H9 (cell line): ENCODE measurements at regions not wholly inside any gene's neighbourhood (a gene's known extent, or its start where the extent isn't known, plus 50 kb on each side); places are given as distances from the start of the nearest gene placed in this dataset.

Experiments
- DNase-seq: peaks from one replicate; pipeline ENCODE4 v3.0.0-alpha.2; 2017
- H2AFZ ChIP-seq: one replicate; pipeline ENCODE4 v1.6.1; 2013; ENCODE audit warnings: mild to moderate bottlenecking, low read length, control low read depth, moderate library complexity
- H2AK5ac ChIP-seq: 2 replicates; pipeline ENCODE4 v1.6.1; 2013; ENCODE audit warnings: low read length, control low read depth, mixed read lengths; ENCODE audit not compliant: insufficient read length
- H2BK120ac ChIP-seq: one replicate; pipeline ENCODE4 v1.6.1; 2013; ENCODE audit warnings: low read depth, mild to moderate bottlenecking, low read length, control low read depth, inconsistent platforms; ENCODE audit not compliant: poor library complexity, severe bottlenecking
- H2BK12ac ChIP-seq: 2 replicates; pipeline ENCODE4 v1.6.1; 2013; ENCODE audit warnings: low read length, control low read depth, mixed read lengths, low read depth; ENCODE audit not compliant: insufficient read length
- H2BK15ac ChIP-seq: 2 replicates; pipeline ENCODE4 v1.6.1; 2013; ENCODE audit warnings: low read depth, low read length, control low read depth
- H2BK20ac ChIP-seq: one replicate; pipeline ENCODE4 v1.6.1; 2013; ENCODE audit warnings: low read depth, mild to moderate bottlenecking, low read length, control low read depth, inconsistent platforms; ENCODE audit not compliant: poor library complexity, severe bottlenecking
- H2BK5ac ChIP-seq: 2 replicates; pipeline ENCODE4 v1.6.1; 2013; ENCODE audit warnings: low read length, control low read depth, mixed read lengths; ENCODE audit not compliant: insufficient read length
- H3K14ac ChIP-seq: 2 replicates; pipeline ENCODE4 v1.6.1; 2013; ENCODE audit warnings: low read length, control low read depth; ENCODE audit not compliant: insufficient read depth
- H3K18ac ChIP-seq: 2 replicates; pipeline ENCODE4 v1.6.1; 2013; ENCODE audit warnings: low read depth, mild to moderate bottlenecking, mixed read lengths, low read length, control low read depth; ENCODE audit not compliant: insufficient read length
- H3K23ac ChIP-seq: 2 replicates; pipeline ENCODE4 v1.6.1; 2013; ENCODE audit warnings: low read length, control low read depth, mixed read lengths, low read depth; ENCODE audit not compliant: insufficient read length
- H3K23me2 ChIP-seq: 2 replicates; pipeline ENCODE4 v1.6.1; 2013; ENCODE audit warnings: low read depth, mild to moderate bottlenecking, mixed read lengths, low read length, control low read depth; ENCODE audit not compliant: insufficient read length, poor library complexity, severe bottlenecking
- H3K27ac ChIP-seq: 2 replicates; pipeline ENCODE4 v1.5.1; 2013; ENCODE audit warnings: low read length, control low read depth, mixed read lengths, low read depth; ENCODE audit not compliant: insufficient read length
- H3K27me3 ChIP-seq: 2 replicates; pipeline ENCODE4 v1.6.1; 2013; ENCODE audit warnings: low read length, control low read depth, inconsistent platforms; ENCODE audit not compliant: insufficient read depth
- H3K4ac ChIP-seq: 2 replicates; pipeline ENCODE4 v1.6.1; 2013; ENCODE audit warnings: low read depth, mild to moderate bottlenecking, control low read depth, inconsistent platforms, low read length, moderate library complexity
- H3K4me1 ChIP-seq: 2 replicates; pipeline ENCODE4 v1.6.1; 2013; ENCODE audit warnings: low read length, control low read depth, inconsistent platforms; ENCODE audit not compliant: insufficient read depth
- H3K4me2 ChIP-seq: 2 replicates; pipeline ENCODE4 v1.6.1; 2013; ENCODE audit warnings: low read length, control low read depth, mixed read lengths; ENCODE audit not compliant: insufficient read length, insufficient read depth
- H3K56ac ChIP-seq: 2 replicates; pipeline ENCODE4 v1.6.1; 2013; ENCODE audit warnings: low read depth, mild to moderate bottlenecking, mixed read lengths, low read length, control low read depth; ENCODE audit not compliant: insufficient read length
- H3K79me1 ChIP-seq: 2 replicates; pipeline ENCODE4 v1.6.1; 2013; ENCODE audit warnings: low read depth, mild to moderate bottlenecking, moderate library complexity, low read length, control low read depth, inconsistent platforms; ENCODE audit not compliant: insufficient read depth, poor library complexity, severe bottlenecking
- H3K79me2 ChIP-seq: 2 replicates; pipeline ENCODE4 v1.6.1; 2013; ENCODE audit warnings: low read length, control low read depth, inconsistent platforms; ENCODE audit not compliant: insufficient read depth
- H3K9ac ChIP-seq: 2 replicates; pipeline ENCODE4 v1.6.1; 2013; ENCODE audit warnings: low read length, control low read depth, mixed read lengths; ENCODE audit not compliant: insufficient read length; ENCODE audit errors: extremely low read depth
- H3K9me3 ChIP-seq: one replicate; pipeline ENCODE4 v1.6.1; 2013; ENCODE audit warnings: low read depth, low read length, inconsistent platforms; ENCODE audit not compliant: control insufficient read depth
- H3T11ph ChIP-seq: one replicate; pipeline ENCODE4 v1.6.1; 2013; ENCODE audit warnings: mild to moderate bottlenecking, low read length, control low read depth, inconsistent platforms
- H4K20me1 ChIP-seq: one replicate; pipeline ENCODE4 v1.6.1; 2013; ENCODE audit not compliant: control insufficient read depth, insufficient read length, insufficient read depth
- H4K5ac ChIP-seq: 2 replicates; pipeline ENCODE4 v1.6.1; 2013; ENCODE audit warnings: low read depth, mild to moderate bottlenecking, mixed read lengths, low read length, control low read depth; ENCODE audit not compliant: insufficient read length
- H4K8ac ChIP-seq: replicated peaks from 2 replicates; pipeline ENCODE4 v1.6.1; 2013; ENCODE audit warnings: low read length, control low read depth, mixed read lengths, low read depth; ENCODE audit not compliant: insufficient read length
- H4K91ac ChIP-seq: 2 replicates; pipeline ENCODE4 v1.6.1; 2013; ENCODE audit warnings: low read depth, mild to moderate bottlenecking, moderate library complexity, mixed read lengths, low read length, control low read depth; ENCODE audit not compliant: insufficient read length
- H3K27ac Mint-ChIP-seq, 3 experiments: 2 replicates in 2 of 3; 3 replicates in 1 of 3; pipeline ENCODE4 v1.8.0; 2020 to 2021; ENCODE audit warnings: mixed read lengths in 3 of 3, mild to moderate bottlenecking in 1 of 3, moderate library complexity in 1 of 3
- H3K27me3 Mint-ChIP-seq: 2 replicates; pipeline ENCODE4 v1.8.0; 2021; ENCODE audit warnings: low read depth, mild to moderate bottlenecking, moderate library complexity, mixed read lengths
- H3K36me3 Mint-ChIP-seq, 3 experiments: 2 replicates in 2 of 3; 3 replicates in 1 of 3; pipeline ENCODE4 v1.8.0; 2020 to 2021; ENCODE audit warnings: low read depth in 3 of 3, mixed read lengths in 3 of 3; ENCODE audit not compliant: insufficient read depth in 1 of 3
- H3K4me1 Mint-ChIP-seq, 2 experiments: 2 replicates each; pipeline ENCODE4 v1.8.0; 2020; ENCODE audit warnings: mixed read lengths in 2 of 2
- H3K4me3 Mint-ChIP-seq, 2 experiments: 2 replicates in 1 of 2; 3 replicates in 1 of 2; pipeline ENCODE4 v1.8.0; 2020 to 2021; ENCODE audit warnings: mild to moderate bottlenecking in 2 of 2, mixed read lengths in 2 of 2, moderate library complexity in 1 of 2
- H3K9me3 Mint-ChIP-seq, 2 experiments: 2 replicates in 1 of 2; 3 replicates in 1 of 2; pipeline ENCODE4 v1.8.0; 2020; ENCODE audit warnings: mild to moderate bottlenecking in 2 of 2, mixed read lengths in 2 of 2, moderate library complexity in 1 of 2
- CTCF ChIP-seq: fragments of 200-600 bp; sonication (generic); conservative IDR thresholded peaks from 3 replicates; pipeline ENCODE4 v1.8.0; 2021; ENCODE audit warnings: antibody characterized with exemption, mild to moderate bottlenecking
- WGBS: extraction: QIAGEN DNeasy Blood & Tissue Kit; methylation state at CpG from one replicate; pipeline ENCODE4 v1.1.7; 2013; ENCODE audit warnings: missing lambda C conversion rate, low lambda C conversion rate, mixed read lengths; ENCODE audit not compliant: insufficient read length; ENCODE audit errors: extremely low coverage; 5-methylcytosine and 5-hydroxymethylcytosine counted together

- Histone ChIP-seq H2AK5ac (no peak overlapping the region), H2BK120ac (no peak overlapping the region), H2BK12ac (no peak overlapping the region), H3K9me3 (no peaks in the 10 kb centered on the region), H4K20me1 (no peaks in the 10 kb centered on the region), H2BK15ac (no peak overlapping the region), H2AFZ (no peak overlapping the region), H2BK5ac (no peak overlapping the region), H3T11ph (no peak overlapping the region), H3K27ac (no peak overlapping the region), H3K23ac (no peak overlapping the region), H3K56ac (no peak overlapping the region), H3K4me2 (no peak overlapping the region), H4K5ac (no peak overlapping the region), H4K8ac (no peak overlapping the region), H3K4ac (no peak overlapping the region), H3K79me1 (no peaks in the 10 kb centered on the region), H3K23me2 (no peaks in the 10 kb centered on the region), H3K18ac (no peak overlapping the region), H3K9ac (no peak overlapping the region), H4K91ac (no peak overlapping the region), H2BK20ac (no peak overlapping the region), H3K27me3 (no peaks in the 10 kb centered on the region), H3K79me2 (no peaks in the 10 kb centered on the region), H3K4me1 (no peaks in the 10 kb centered on the region), H3K14ac (no peak overlapping the region)
- DNase-seq, result no peak
- Mint-ChIP-seq H3K4me3 (no peak overlapping the region), H3K27me3 (no peaks in the 10 kb centered on the region), H3K9me3 (peaks cover 0 to 3% of the 10 kb centered on the region in 2 experiments; a peak in 1 of 5 replicates), H3K27ac (no peak overlapping the region), H3K36me3 (no peaks in the 10 kb centered on the region), H3K4me1 (peaks cover 10 to 11% of the 10 kb centered on the region in 2 experiments)
- no CpG with 5 or more reads among the region's 5 CpGs for WGBS
- no peak for TF ChIP-seq CTCF
These were observed 411.1 kb upstream of the GRIA1 start for GRCh38 chr5:153079396-153079795.
